Chondrocyte (in vitro differentiated cells): ENCODE measurements at regions not wholly inside any gene's neighbourhood (a gene's known extent, or its start where the extent isn't known, plus 50 kb on each side); places are given as distances from the start of the nearest gene placed in this dataset.

Source experiments
- DNase-seq: peaks from one replicate; pipeline ENCODE4 v3.0.0; 2021; ENCODE audit warnings: mixed read lengths, low spot score
- H3K27ac Mint-ChIP-seq: one replicate; pipeline ENCODE4 v1.8.0; 2021; ENCODE audit warnings: mild to moderate bottlenecking, moderate library complexity, mixed read lengths; ENCODE audit not compliant: unreplicated experiment
- H3K27me3 Mint-ChIP-seq: 2 replicates; pipeline ENCODE4 v1.8.0; 2021; ENCODE audit warnings: low read depth, mixed read lengths
- H3K36me3 Mint-ChIP-seq: 2 replicates; pipeline ENCODE4 v1.8.0; 2021; ENCODE audit warnings: low read depth, mixed read lengths
- H3K4me1 Mint-ChIP-seq: 2 replicates; pipeline ENCODE4 v1.8.0; 2021; ENCODE audit warnings: low read depth, mild to moderate bottlenecking, mixed read lengths
- H3K4me3 Mint-ChIP-seq: one replicate; pipeline ENCODE4 v1.8.0; 2021; ENCODE audit warnings: mild to moderate bottlenecking, moderate library complexity, mixed read lengths; ENCODE audit not compliant: unreplicated experiment
- H3K9me3 Mint-ChIP-seq: 2 replicates; pipeline ENCODE4 v1.8.0; 2021; ENCODE audit warnings: low read depth, mixed read lengths
- TF ChIP-seq, protein P1 (sequence below): fragments of 200-600 bp; sonication (generic); IDR thresholded peaks from 2 replicates; pipeline ENCODE4 v1.5.0; 2021; ENCODE audit warnings: antibody characterized with exemption, mild to moderate bottlenecking, moderate library complexity

GRCh38 chr15:93290618-93290946, 201.6 kb upstream of the RGMA start:
- TF ChIP-seq, protein P1, sequence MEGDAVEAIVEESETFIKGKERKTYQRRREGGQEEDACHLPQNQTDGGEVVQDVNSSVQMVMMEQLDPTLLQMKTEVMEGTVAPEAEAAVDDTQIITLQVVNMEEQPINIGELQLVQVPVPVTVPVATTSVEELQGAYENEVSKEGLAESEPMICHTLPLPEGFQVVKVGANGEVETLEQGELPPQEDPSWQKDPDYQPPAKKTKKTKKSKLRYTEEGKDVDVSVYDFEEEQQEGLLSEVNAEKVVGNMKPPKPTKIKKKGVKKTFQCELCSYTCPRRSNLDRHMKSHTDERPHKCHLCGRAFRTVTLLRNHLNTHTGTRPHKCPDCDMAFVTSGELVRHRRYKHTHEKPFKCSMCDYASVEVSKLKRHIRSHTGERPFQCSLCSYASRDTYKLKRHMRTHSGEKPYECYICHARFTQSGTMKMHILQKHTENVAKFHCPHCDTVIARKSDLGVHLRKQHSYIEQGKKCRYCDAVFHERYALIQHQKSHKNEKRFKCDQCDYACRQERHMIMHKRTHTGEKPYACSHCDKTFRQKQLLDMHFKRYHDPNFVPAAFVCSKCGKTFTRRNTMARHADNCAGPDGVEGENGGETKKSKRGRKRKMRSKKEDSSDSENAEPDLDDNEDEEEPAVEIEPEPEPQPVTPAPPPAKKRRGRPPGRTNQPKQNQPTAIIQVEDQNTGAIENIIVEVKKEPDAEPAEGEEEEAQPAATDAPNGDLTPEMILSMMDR: no peak
- Mint-ChIP-seq H3K4me3 (no peak overlapping the region), H3K9me3 (peaks cover 5% of the 10 kb centered on the region), H3K36me3 (no peaks in the 10 kb centered on the region), H3K4me1 (peaks cover 4% of the 10 kb centered on the region), H3K27me3 (peaks cover 8% of the 10 kb centered on the region), H3K27ac (no peak overlapping the region)
- no peak for DNase-seq

DNA sequence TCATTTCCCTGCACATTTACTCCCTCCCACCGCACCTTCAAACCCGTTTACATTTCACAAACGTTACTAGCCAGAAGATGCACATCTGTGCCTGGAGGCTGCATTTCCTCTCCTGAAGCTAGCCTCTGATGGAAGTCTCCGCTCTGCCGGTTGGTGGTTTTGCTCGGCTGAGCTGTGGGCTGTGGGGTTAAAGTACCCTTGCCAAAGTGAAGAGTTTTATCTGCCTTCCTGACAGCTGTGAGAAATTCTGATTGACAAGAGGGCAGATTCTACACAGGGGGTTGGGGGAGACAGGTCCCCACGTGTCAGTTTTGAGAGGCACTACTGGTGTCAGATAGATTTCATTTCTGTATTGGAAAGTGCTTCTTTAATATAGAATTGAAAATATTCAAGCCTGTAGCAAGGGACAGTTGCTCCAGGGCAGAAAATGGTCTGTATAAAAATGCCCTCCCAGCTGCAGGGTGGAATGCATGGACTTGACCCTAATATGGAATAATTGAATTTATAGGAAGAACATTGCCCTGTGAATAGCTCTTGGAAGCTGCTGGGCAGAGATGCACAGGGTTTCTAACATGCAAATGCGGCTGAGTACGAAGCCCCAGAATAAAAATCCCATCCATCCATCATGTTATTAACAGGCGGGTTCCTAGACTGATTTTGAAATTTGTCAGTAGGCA, 201.1 kb upstream of the RGMA start:
- Mint-ChIP-seq H3K4me3 (no peak overlapping the region), H3K27ac (no peak overlapping the region), H3K4me1 (peaks cover 4% of the 10 kb centered on the region), H3K9me3 (peaks cover 5% of the 10 kb centered on the region), H3K36me3 (no peaks in the 10 kb centered on the region), H3K27me3 (peaks cover 8% of the 10 kb centered on the region)
- DNase-seq: no peak
- TF ChIP-seq, protein P1: no peak

DNA sequence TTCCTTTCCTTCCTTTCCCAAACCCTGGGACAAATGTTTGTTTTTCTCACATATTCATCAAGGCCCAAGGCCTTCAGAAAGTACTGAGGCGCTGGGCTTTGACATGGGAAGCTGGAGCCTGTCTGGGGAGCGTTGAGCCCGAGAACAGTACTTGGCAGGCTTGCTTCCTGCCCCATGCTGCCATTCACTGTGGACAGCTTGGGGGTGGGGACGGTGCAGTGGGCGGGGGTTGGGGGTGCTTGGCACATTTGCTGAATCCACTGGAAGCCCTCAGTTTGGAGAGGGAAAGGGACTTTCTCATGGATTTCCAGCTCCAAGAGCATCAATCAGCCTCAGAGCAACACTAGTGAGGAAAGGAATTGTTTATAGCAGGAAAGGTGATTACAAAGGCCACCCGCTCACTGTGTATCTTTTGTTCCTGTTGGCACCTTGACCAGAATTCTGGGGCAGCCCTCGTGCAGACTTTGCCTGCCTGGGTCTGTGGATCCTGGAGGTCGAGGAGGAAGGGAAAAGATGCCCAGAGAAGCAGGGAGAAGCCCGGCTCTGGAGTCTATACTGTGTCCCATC, 199.8 kb upstream of the RGMA start:
- no peaks in the 10 kb centered on the region for H3K36me3 Mint-ChIP-seq

GRCh38 chr15:93286446-93286845, 197.4 kb upstream of the RGMA start:
- Mint-ChIP-seq H3K9me3 (peaks cover 3% of the 10 kb centered on the region), H3K27ac (no peak overlapping the region)
- TF ChIP-seq, protein P1: no peak

More for the DNA sequence above, 199.8 kb upstream of the RGMA start:
- TF ChIP-seq, protein P1: no peak
- Mint-ChIP-seq H3K27ac (no peak overlapping the region), H3K4me1 (peaks cover 4% of the 10 kb centered on the region), H3K27me3 (peaks cover 8% of the 10 kb centered on the region), H3K4me3 (no peak overlapping the region), H3K9me3 (peaks cover 5% of the 10 kb centered on the region)
- no peak for DNase-seq

GRCh38 chr15:93283854-93284253, 194.8 kb upstream of the RGMA start:
- TF ChIP-seq, protein P1: no peak
- Mint-ChIP-seq H3K27me3 (peaks cover 7% of the 10 kb centered on the region), H3K9me3 (peaks cover 3% of the 10 kb centered on the region), H3K36me3 (peaks cover 1% of the 10 kb centered on the region), H3K4me3 (no peak overlapping the region), H3K4me1 (peaks cover 12% of the 10 kb centered on the region), H3K27ac (no peak overlapping the region)
- no peak for DNase-seq

More at GRCh38 chr15:93286446-93286845, 197.4 kb upstream of the RGMA start:
- H3K4me3 Mint-ChIP-seq: no peak overlapping the region
- peaks cover 8% of the 10 kb centered on the region for H3K27me3 Mint-ChIP-seq
- H3K4me1 Mint-ChIP-seq: peaks cover 4% of the 10 kb centered on the region
- no peaks in the 10 kb centered on the region for H3K36me3 Mint-ChIP-seq
- DNase-seq: no peak
